ENCODE measurements at regions not wholly inside any gene's neighbourhood (a gene's known extent, or its start where the extent isn't known, plus 50 kb on each side); places are given as distances from the start of the nearest gene placed in this dataset.

GRCh38 chr5:2669259-2669658 lies 82.2 kb downstream of the IRX2 start:
- TF ChIP-seq CTCF (IDR thresholded peaks at IDR 0.05 in 2 of 3, conservative IDR thresholded peaks at IDR 0.05 in 1 of 3; ENCODE audit: borderline replicate concordance in 1 of 3, insufficient read depth in 1 of 3, low read depth in 2 of 3, low read length in 2 of 3) (no peak), EZH2phosphoT487 (IDR thresholded peaks at IDR 0.05; ENCODE audit: borderline replicate concordance) (no peak), POLR2A (IDR thresholded peaks at IDR 0.05; ENCODE audit: borderline replicate concordance, extremely low read depth, insufficient read depth, insufficient read length) (no peak), CBX3 (IDR thresholded peaks at IDR 0.05; ENCODE audit: low read depth) (no peak), JUND (IDR thresholded peaks at IDR 0.05) (no peak), TCF7L2 (IDR thresholded peaks at IDR 0.05; ENCODE audit: borderline replicate concordance, extremely low read depth, insufficient read depth, insufficient read length) (no peak), EZH2 (IDR thresholded peaks at IDR 0.05) (no peak), EGR1 (IDR thresholded peaks at IDR 0.05; ENCODE audit: low read depth) (no peak), CEBPB (IDR thresholded peaks at IDR 0.05; ENCODE audit: low read depth) (no peak)

Data from HCT116 (cell line).